Small intestine (tissue), 7 donors: ENCODE measurements at regions not wholly inside any gene's neighbourhood (a gene's known extent, or its start where the extent isn't known, plus 50 kb on each side); places are given as distances from the start of the nearest gene placed in this dataset.
"Not testable (repeated sequence)": the region's sequence is repeated elsewhere in the genome, so short reads cannot be mapped to it uniquely, and the experiment has no call there.

Experiments used
- DNase-seq, 2 donors: peaks; one replicate each; pipeline versions ENCODE4 v3.0.0 to v3.0.0-alpha.2; 2013
- FAIRE-seq: peaks from 2 replicates; lab custom pipeline; 2012; peaks lifted over from hg19 to GRCh38; lab: Jason Lieb, UNC
- H3K27ac ChIP-seq, 3 donors: one replicate each; pipeline ENCODE4 v1.5.1; 2013; ENCODE audit warnings: low read length in 2 of 3, mild to moderate bottlenecking in 2 of 3, control low read depth in 1 of 3, inconsistent platforms in 1 of 3, low read depth in 1 of 3, moderate library complexity in 1 of 3
- H3K27me3 ChIP-seq, 3 donors: one replicate each; pipeline ENCODE4 v1.6.1; 2013; ENCODE audit warnings: low read length in 3 of 3, inconsistent platforms in 1 of 3; ENCODE audit not compliant: control insufficient read depth in 3 of 3, insufficient read depth in 3 of 3
- H3K36me3 ChIP-seq, 3 donors: one replicate each; pipeline ENCODE4 v1.6.1; 2013; ENCODE audit warnings: low read length in 3 of 3, inconsistent platforms in 1 of 3, low read depth in 1 of 3, mild to moderate bottlenecking in 1 of 3, moderate library complexity in 1 of 3; ENCODE audit not compliant: control insufficient read depth in 3 of 3, insufficient read depth in 2 of 3
- H3K4me1 ChIP-seq, 3 donors: one replicate each; pipeline ENCODE4 v1.6.1; 2013; ENCODE audit warnings: low read length in 2 of 3, inconsistent platforms in 1 of 3, low read depth in 1 of 3, mild to moderate bottlenecking in 1 of 3, moderate library complexity in 1 of 3; ENCODE audit not compliant: control insufficient read depth in 3 of 3, insufficient read depth in 2 of 3
- H3K4me3 ChIP-seq, 3 donors: one replicate each; pipeline ENCODE4 v1.5.1; 2013; ENCODE audit warnings: low read length in 3 of 3, control low read depth in 1 of 3, inconsistent platforms in 1 of 3, low read depth in 1 of 3, mild to moderate bottlenecking in 1 of 3, moderate library complexity in 1 of 3
- H3K9me3 ChIP-seq, 2 donors: one replicate each; pipeline ENCODE4 v1.6.1; 2013; ENCODE audit warnings: low read depth in 1 of 2, low read length in 1 of 2; ENCODE audit not compliant: control insufficient read depth in 2 of 2, insufficient read depth in 1 of 2
- WGBS, 3 donors: extraction: QIAGEN DNeasy Blood & Tissue Kit; methylation state at CpG; one replicate each; pipeline ENCODE4 v1.1.7; 2013; 5-methylcytosine and 5-hydroxymethylcytosine counted together
- donor health status: healthy with polysubstance abuse.
- donor health status: control.
- donor health status: control.
- donor health status: Bipolar disorder and iron deficiency.
- donor health status: healthy.

DNA sequence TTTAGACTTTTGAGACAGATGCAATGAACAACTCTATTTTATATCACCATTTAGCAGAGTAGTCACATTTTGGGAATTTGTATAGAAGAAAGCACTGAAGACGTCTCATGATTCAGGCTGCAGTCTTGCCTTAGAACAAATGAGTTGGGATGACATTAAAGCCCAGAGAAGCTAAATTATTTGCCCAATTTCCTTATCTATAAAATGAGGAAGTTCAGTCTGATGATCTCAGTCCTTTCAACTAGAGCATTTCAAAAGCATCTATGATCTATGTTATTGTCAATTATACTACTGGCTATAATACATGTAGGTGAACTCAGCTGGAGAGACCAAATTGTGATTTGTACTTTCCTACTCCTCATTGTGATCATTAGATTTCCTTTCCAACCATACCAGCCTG, 154.1 kb downstream of the OSTF1 start:
- DNase-seq (no peak), FAIRE-seq (no peak)
- peaks cover 0 to 3% (median 0%) of the 10 kb centered on the region in 3 donors for H3K27me3 ChIP-seq
- H3K27ac ChIP-seq = no peak overlapping the region
- no peaks in the 10 kb centered on the region for H3K36me3 ChIP-seq
- no peaks in the 10 kb centered on the region for H3K4me1 ChIP-seq
- H3K9me3 ChIP-seq = peaks cover 0 to 13% of the 10 kb centered on the region in 2 donors
- WGBS, 3 donors = 78 to 93% (median 90%) methylated on average over 1 of the region's 1 CpG
- H3K4me3 ChIP-seq = no peak overlapping the region

DNA sequence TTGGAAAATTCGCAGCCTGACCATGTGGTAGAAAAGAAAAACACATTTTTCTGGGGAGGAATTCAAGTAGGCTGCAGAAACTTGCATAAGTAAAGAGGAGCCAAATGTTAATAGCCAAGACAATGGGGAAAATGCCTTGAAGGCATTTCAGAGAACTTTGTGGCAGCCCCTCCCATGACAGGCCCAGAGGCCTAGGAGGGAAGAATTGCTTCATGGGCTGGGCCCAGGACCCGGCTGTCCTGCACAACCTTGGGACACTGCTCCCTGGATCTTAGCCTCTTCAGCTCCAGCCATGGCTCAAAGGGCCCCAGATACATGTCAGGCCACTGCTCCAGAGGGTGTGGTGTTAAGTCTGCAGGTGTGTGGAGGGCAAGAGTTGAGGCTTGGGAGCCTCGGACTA, 158.6 kb downstream of the OSTF1 start:
- no peak for FAIRE-seq
- WGBS, 3 donors = 90 to 95% (median 91%) methylated on average over 3 of the region's 3 CpGs

GRCh38 chr9:75265525-75265972, 177.2 kb downstream of the OSTF1 start:
- FAIRE-seq (peak; percentile 47), DNase-seq (peak; percentile 67 to 68)
- WGBS, 3 donors = 28 to 33% (median 30%) methylated on average over 3 of the region's 3 CpGs
- Histone ChIP-seq H3K36me3 (no peaks in the 10 kb centered on the region), H3K4me1 (peaks cover 0 to 17% (median 5%) of the 10 kb centered on the region in 3 donors), H3K27me3 (no peaks in the 10 kb centered on the region), H3K4me3 (no peak overlapping the region), H3K27ac (no peak overlapping the region), H3K9me3 (peaks cover 0 to 8% of the 10 kb centered on the region in 2 donors)

More for the DNA sequence above, 158.6 kb downstream of the OSTF1 start:
- H3K27me3 ChIP-seq = peaks cover 0 to 3% (median 0%) of the 10 kb centered on the region in 3 donors
- no peak for DNase-seq
- no peaks in the 10 kb centered on the region for H3K4me1 ChIP-seq
- H3K27ac ChIP-seq = no peak overlapping the region
- H3K36me3 ChIP-seq = no peaks in the 10 kb centered on the region
- peaks cover 0 to 28% of the 10 kb centered on the region in 2 donors for H3K9me3 ChIP-seq
- H3K4me3 ChIP-seq = no peak overlapping the region

GRCh38 chr9:75269197-75269596, 180.9 kb downstream of the OSTF1 start:
- 13 to 53% (median 38%) methylated on average over 5 of the region's 5 CpGs for WGBS, 3 donors
- Histone ChIP-seq H3K9me3 (peaks cover 0 to 4% of the 10 kb centered on the region in 2 donors), H3K27ac (peak overlapping the region in 2 of 3 donors; percentile 11 to 75), H3K4me3 (no peak overlapping the region), H3K27me3 (no peaks in the 10 kb centered on the region), H3K4me1 (peaks cover 0 to 17% (median 5%) of the 10 kb centered on the region in 3 donors), H3K36me3 (no peaks in the 10 kb centered on the region)
- DNase-seq (peak; percentile 75 to 90), FAIRE-seq (no peak)

- peaks cover 0 to 20% (median 5%) of the 10 kb centered on the region in 3 donors for H3K4me1 ChIP-seq
- H3K36me3 ChIP-seq, DNase-seq, H3K27ac ChIP-seq, FAIRE-seq, H3K9me3 ChIP-seq, H3K27me3 ChIP-seq, H3K4me3 ChIP-seq: not testable (repeated sequence)
- 90 to 93% (median 91%) methylated on average over 7 of the region's 10 CpGs for WGBS, 3 donors
These were observed 184.7 kb downstream of the OSTF1 start for GRCh38 chr9:75273055-75273454.

- peaks cover 0 to 4% of the 10 kb centered on the region in 2 donors for H3K9me3 ChIP-seq
- peak; percentile 26 to 45 for DNase-seq
- H3K4me1 ChIP-seq = peaks cover 0 to 7% (median 0%) of the 10 kb centered on the region in 3 donors
- H3K36me3 ChIP-seq = no peaks in the 10 kb centered on the region
- FAIRE-seq = no peak
- H3K27me3 ChIP-seq = no peaks in the 10 kb centered on the region
- peak overlapping the region in 1 of 3 donors; percentile 72 for H3K27ac ChIP-seq
- no peak overlapping the region for H3K4me3 ChIP-seq
These were observed 186.5 kb downstream of the OSTF1 start for GRCh38 chr9:75274781-75275180.

DNA sequence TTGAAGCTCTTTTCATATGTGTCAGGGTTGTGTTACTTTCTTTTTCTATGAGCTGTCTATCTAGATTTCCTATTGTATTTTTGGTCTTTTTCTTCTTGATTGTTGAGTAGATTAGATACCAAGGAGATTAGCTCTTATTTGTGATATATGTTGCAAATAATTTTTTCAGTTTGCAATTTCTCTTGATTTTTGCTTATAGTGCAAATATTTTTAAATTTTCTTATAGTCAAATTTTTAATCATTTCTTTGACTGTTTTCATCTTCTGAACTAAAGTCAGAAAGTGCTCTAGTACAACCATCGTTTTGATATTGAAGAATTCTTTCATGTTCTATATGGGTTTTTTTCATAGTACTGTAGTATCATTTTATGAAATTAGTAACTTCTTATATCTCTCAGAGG, 193.7 kb downstream of the OSTF1 start:
- Histone ChIP-seq H3K36me3 (no peaks in the 10 kb centered on the region), H3K9me3 (no peaks in the 10 kb centered on the region), H3K4me3 (no peak overlapping the region), H3K27ac (no peak overlapping the region), H3K4me1 (no peaks in the 10 kb centered on the region), H3K27me3 (no peaks in the 10 kb centered on the region)
- 86 to 91% (median 87%) methylated on average over 1 of the region's 1 CpG for WGBS, 3 donors
- FAIRE-seq (no peak), DNase-seq (no peak)

- no peak for FAIRE-seq
- DNase-seq = no peak
- Histone ChIP-seq H3K4me3 (no peak overlapping the region), H3K9me3 (no peaks in the 10 kb centered on the region), H3K4me1 (no peaks in the 10 kb centered on the region), H3K27me3 (no peaks in the 10 kb centered on the region), H3K36me3 (no peaks in the 10 kb centered on the region), H3K27ac (no peak overlapping the region)
These were observed 201.0 kb downstream of the OSTF1 start for GRCh38 chr9:75289332-75289731.

- WGBS, 3 donors = 82 to 98% (median 88%) methylated on average over 2 of the region's 2 CpGs
- DNase-seq = no peak
- Histone ChIP-seq H3K9me3 (no peaks in the 10 kb centered on the region), H3K27ac (no peak overlapping the region), H3K27me3 (no peaks in the 10 kb centered on the region), H3K4me3 (no peak overlapping the region), H3K4me1 (no peaks in the 10 kb centered on the region), H3K36me3 (no peaks in the 10 kb centered on the region)
- FAIRE-seq = no peak
These were observed 211.0 kb downstream of the OSTF1 start for GRCh38 chr9:75299324-75299723.
